T-helper 1 cell treated with Interleukin-12 subunit alpha and Interleukin-12 subunit beta and Interleukin-4 antibody, amounts not matched to agents 30 ng/mL and 1 ng/mL, for 36 hours (primary cell): ENCODE measurements at regions not wholly inside any gene's neighbourhood (a gene's known extent, or its start where the extent isn't known, plus 50 kb on each side); places are given as distances from the start of the nearest gene placed in this dataset.

Source experiments
- intact Hi-C: fragments of 100-400 bp; cut with micrococcal nuclease; formaldehyde crosslinking; loops from one replicate; pipeline ENCODE4 v1.15.1; 2024

GRCh38 chr2:216320852-216321251, 51.4 kb downstream of the MARCHF4 start:
- intact Hi-C loops = no loop called here

- intact Hi-C loops = no loop called here
These were observed 52.5 kb downstream of the MARCHF4 start for GRCh38 chr2:216319771-216320170.

- intact Hi-C loops = no loop called here
These were observed 53.8 kb downstream of the MARCHF4 start for GRCh38 chr2:216318521-216318874.

GRCh38 chr2:216317831-216318520, 54.3 kb downstream of the MARCHF4 start:
- intact Hi-C loops = no loop called here

GRCh38 chr2:216316743-216317142, 55.5 kb downstream of the MARCHF4 start:
- intact Hi-C loops = no loop called here

- intact Hi-C loops = no loop called here
These were observed 56.3 kb downstream of the MARCHF4 start for GRCh38 chr2:216315802-216316603.

- intact Hi-C loops = no loop called here
These were observed 59.8 kb downstream of the MARCHF4 start for GRCh38 chr2:216312441-216312840.

GRCh38 chr2:216308576-216308975, 63.7 kb downstream of the MARCHF4 start:
- intact Hi-C loops = no loop called here

- intact Hi-C loops = no loop called here
These were observed 64.8 kb downstream of the MARCHF4 start for GRCh38 chr2:216307496-216307895.

- intact Hi-C loops = no loop called here
These were observed 65.4 kb downstream of the MARCHF4 start for GRCh38 chr2:216306868-216307267.

- intact Hi-C loops = no loop called here
These were observed 66.7 kb downstream of the MARCHF4 start for GRCh38 chr2:216305574-216305973.

- intact Hi-C loops = no loop called here
These were observed 69.2 kb downstream of the MARCHF4 start for GRCh38 chr2:216302981-216303676.

GRCh38 chr2:216300906-216301305, 71.4 kb downstream of the MARCHF4 start:
- intact Hi-C loops = no loop called here

GRCh38 chr2:216299588-216299987, 72.7 kb downstream of the MARCHF4 start:
- intact Hi-C loops = no loop called here

- intact Hi-C loops = no loop called here
These were observed 73.4 kb downstream of the MARCHF4 start for GRCh38 chr2:216298719-216299495.

GRCh38 chr2:216296856-216297255, 75.4 kb downstream of the MARCHF4 start:
- intact Hi-C loops = no loop called here

- intact Hi-C loops = no loop called here
These were observed 78.0 kb downstream of the MARCHF4 start for GRCh38 chr2:216294305-216294704.

GRCh38 chr2:216293883-216294282, 78.4 kb downstream of the MARCHF4 start:
- intact Hi-C loops = no loop called here

GRCh38 chr2:216292886-216293301, 79.4 kb downstream of the MARCHF4 start:
- intact Hi-C loops = no loop called here

- intact Hi-C loops = no loop called here
These were observed 79.8 kb downstream of the MARCHF4 start for GRCh38 chr2:216292475-216292874.

GRCh38 chr2:216289470-216289869, 82.8 kb downstream of the MARCHF4 start:
- intact Hi-C loops = no loop called here
